HL-60 (cell line): ENCODE measurements at regions not wholly inside any gene's neighbourhood (a gene's known extent, or its start where the extent isn't known, plus 50 kb on each side); places are given as distances from the start of the nearest gene placed in this dataset.

Source experiments
- DNase-seq, 2 experiments: peaks; one replicate each; pipeline ENCODE4 v3.0.0-alpha.2; 2010 to 2020; ENCODE audit warnings: low read depth in 1 of 2, low spot score in 1 of 2
- H3K27ac ChIP-seq: fragments of 250-450 bp; sonication (Bioruptor Pico); replicated peaks from 2 replicates; pipeline ENCODE4 v1.5.1; 2020; ENCODE audit warnings: mild to moderate bottlenecking, moderate library complexity
- H3K27me3 ChIP-seq: fragments of 250-450 bp; sonication (Bioruptor Pico); 2 replicates; pipeline ENCODE4 v1.5.1; 2021; ENCODE audit warnings: mild to moderate bottlenecking, moderate library complexity; ENCODE audit not compliant: insufficient read depth, poor library complexity, severe bottlenecking
- H3K4me3 ChIP-seq: replicated peaks from 2 replicates; pipeline ENCODE4 v1.5.1; 2011; ENCODE audit warnings: mild to moderate bottlenecking, control low read depth, low read length; ENCODE audit not compliant: insufficient read depth
- CTCF ChIP-seq: IDR thresholded peaks from one replicate; pipeline ENCODE4 v1.5.1; 2011; ENCODE audit warnings: low read length, control low read depth, inconsistent platforms; ENCODE audit not compliant: insufficient read depth
- GABPA ChIP-seq: IDR thresholded peaks from 2 replicates; pipeline ENCODE4 v1.6.1; 2012; ENCODE audit warnings: low read depth
- POLR2AphosphoS5 ChIP-seq: IDR thresholded peaks from 2 replicates; pipeline ENCODE4 v1.6.1; 2012; ENCODE audit warnings: low read depth
- REST ChIP-seq: IDR thresholded peaks from 2 replicates; pipeline ENCODE4 v1.6.1; 2012; ENCODE audit warnings: low read depth; ENCODE audit not compliant: insufficient replicate concordance
- SPI1 ChIP-seq: IDR thresholded peaks from 2 replicates; pipeline ENCODE4 v1.6.1; 2012; ENCODE audit warnings: low read depth, mild to moderate bottlenecking, borderline replicate concordance

- H3K27me3 ChIP-seq, result no peaks in the 10 kb centered on the region
- TF ChIP-seq SPI1 (peak; percentile 41; the same call in 1 of the 2 replicates), POLR2AphosphoS5 (no peak), REST (no peak)
- H3K27ac ChIP-seq, result no peak overlapping the region
- no peak for DNase-seq
- no peak overlapping the region for H3K4me3 ChIP-seq
Observed at GRCh38 chr5:155906046-155906445, 420.9 kb upstream of the SGCD start.

- TF ChIP-seq POLR2AphosphoS5 (no peak), REST (no peak), GABPA (no peak), CTCF (no peak), SPI1 (no peak)
- Histone ChIP-seq H3K27ac (no peak overlapping the region), H3K4me3 (no peak overlapping the region), H3K27me3 (no peaks in the 10 kb centered on the region)
- no peak for DNase-seq
Observed at GRCh38 chr5:155908543-155908942, 418.4 kb upstream of the SGCD start.

- Histone ChIP-seq H3K27ac (no peak overlapping the region), H3K27me3 (no peaks in the 10 kb centered on the region), H3K4me3 (no peak overlapping the region)
- no peak for DNase-seq
- TF ChIP-seq GABPA, result no peak
- no peak for TF ChIP-seq CTCF
Observed at GRCh38 chr5:155912291-155912690, 414.7 kb upstream of the SGCD start.

- no peak overlapping the region for H3K4me3 ChIP-seq
- H3K27me3 ChIP-seq, result no peaks in the 10 kb centered on the region
- TF ChIP-seq CTCF (no peak), SPI1 (no peak), POLR2AphosphoS5 (no peak), REST (no peak), GABPA (no peak)
- no peak overlapping the region for H3K27ac ChIP-seq
- DNase-seq, result no peak
Observed at GRCh38 chr5:155914766-155915165, 412.2 kb upstream of the SGCD start.
